HG02610 (cell line): ENCODE measurements at regions not wholly inside any gene's neighbourhood (a gene's known extent, or its start where the extent isn't known, plus 50 kb on each side); places are given as distances from the start of the nearest gene placed in this dataset.

Source experiments
- ATAC-seq: cut with Tn5 transposase; IDR thresholded peaks from one replicate; pipeline ENCODE4 v1.9.1; 2021; ENCODE audit warnings: mild to moderate bottlenecking, moderate library complexity; ENCODE audit not compliant: unreplicated experiment

GRCh38 chr2:78011251-78011650 is 489.1 kb upstream of the LRRTM4 start:
- ATAC-seq, result no peak

DNA sequence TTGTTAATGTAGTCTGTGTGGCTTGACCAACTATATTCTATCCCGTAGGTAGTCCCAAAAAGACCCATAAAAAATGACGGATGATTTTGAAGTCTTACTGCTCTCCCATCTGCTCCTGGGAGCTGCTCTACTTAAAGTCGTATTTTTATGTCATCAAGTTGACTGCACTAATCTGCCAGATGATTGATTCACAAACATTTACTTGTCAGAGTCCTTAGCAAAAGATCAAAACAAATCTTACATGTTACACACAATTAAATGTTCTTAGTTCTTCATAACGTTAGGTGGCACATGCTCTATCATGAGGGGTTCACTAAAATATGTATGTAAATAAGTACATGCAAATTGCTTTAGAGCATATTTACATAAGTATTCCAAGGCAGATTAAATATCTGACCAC is 498.3 kb upstream of the LRRTM4 start:
- no peak for ATAC-seq

GRCh38 chr2:78023356-78023755 is 501.2 kb upstream of the LRRTM4 start:
- no peak for ATAC-seq

GRCh38 chr2:78024996-78025395 is 502.8 kb upstream of the LRRTM4 start:
- ATAC-seq, result no peak

- no peak for ATAC-seq
Observed at GRCh38 chr2:78029392-78029995, 507.3 kb upstream of the LRRTM4 start.

GRCh38 chr2:78034706-78035105 is 512.5 kb upstream of the LRRTM4 start:
- ATAC-seq, result no peak

GRCh38 chr2:78035804-78036203 is 513.6 kb upstream of the LRRTM4 start:
- no peak for ATAC-seq

- ATAC-seq, result no peak
Observed at GRCh38 chr2:78051480-78051879, 529.3 kb upstream of the LRRTM4 start.

GRCh38 chr2:78056976-78057375 is 534.8 kb upstream of the LRRTM4 start:
- no peak for ATAC-seq

- ATAC-seq, result no peak
Observed at GRCh38 chr2:78061301-78061700, 539.1 kb upstream of the LRRTM4 start.

DNA sequence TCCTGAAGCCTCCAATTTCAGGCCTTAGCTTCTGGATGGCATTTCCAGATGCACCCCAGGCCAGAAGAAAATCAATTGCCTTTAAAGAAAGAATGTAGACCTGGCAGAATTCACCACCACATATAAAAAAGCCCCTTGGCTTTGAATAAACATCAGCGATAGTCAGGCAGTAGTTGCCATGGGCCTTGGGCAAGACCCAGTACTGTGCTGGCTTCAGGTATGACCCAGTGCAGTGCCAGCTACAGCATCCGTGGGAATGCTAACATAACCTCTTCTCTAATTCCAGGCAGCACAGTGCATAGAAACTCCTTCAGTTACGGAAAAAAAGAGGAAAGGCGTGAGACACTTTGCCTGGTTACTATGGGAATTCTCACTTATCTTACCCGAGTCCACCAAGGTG is 539.6 kb upstream of the LRRTM4 start:
- ATAC-seq, result no peak

DNA sequence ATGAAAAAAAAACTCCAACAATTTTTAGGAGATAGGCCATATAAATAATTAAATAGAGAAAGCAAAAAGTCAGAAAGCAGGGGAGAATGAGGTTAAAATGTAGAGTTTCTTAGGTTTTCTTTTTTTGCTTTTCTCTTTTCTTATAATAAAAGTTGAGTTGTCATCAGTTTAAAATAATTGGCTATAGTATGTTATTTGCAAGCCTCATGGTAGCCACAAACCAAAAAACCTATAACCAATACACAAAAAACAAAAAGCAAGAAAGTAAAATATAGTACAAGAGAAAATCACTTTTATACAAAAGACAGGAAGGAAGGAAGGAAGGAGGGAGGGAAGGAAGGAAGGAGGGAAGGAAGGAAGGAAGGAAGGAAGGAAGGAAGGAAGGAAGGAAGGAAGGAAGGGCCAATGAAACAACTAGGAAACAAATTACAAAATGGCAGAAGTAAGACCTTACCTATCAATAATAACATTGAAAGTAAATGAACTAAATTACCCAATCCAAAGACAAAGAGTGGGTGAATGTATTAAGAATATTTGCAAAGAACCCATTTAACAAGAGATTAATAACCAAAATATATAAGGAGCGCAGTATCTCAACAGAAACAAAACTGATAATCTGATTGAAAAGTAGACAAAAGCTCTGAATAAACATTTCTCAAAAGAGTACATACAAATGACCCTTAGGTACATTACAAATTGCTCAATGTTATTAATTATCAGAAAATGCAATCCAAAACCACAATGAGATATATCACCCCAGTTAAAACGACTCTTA is 541.3 kb upstream of the LRRTM4 start:
- no peak for ATAC-seq

GRCh38 chr2:78065366-78065765 is 543.2 kb upstream of the LRRTM4 start:
- no peak for ATAC-seq

DNA sequence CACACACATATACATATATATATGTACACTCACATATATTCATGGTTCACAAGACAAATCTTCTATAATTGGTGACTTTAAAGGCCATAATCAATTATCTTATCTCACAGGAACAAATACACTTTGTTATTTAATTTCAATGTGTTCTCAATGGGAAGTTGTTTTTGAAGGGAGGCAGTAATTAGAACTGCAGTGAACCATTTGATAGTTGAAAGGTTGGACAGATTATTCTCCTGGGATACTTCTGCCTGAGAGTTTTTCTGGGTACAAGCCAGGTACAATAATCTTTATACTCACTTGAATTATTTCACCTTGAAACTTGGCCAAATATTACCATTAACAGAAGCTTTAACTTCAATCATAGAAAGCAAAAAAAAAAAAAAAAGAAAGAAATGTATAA is 546.6 kb upstream of the LRRTM4 start:
- no peak for ATAC-seq

DNA sequence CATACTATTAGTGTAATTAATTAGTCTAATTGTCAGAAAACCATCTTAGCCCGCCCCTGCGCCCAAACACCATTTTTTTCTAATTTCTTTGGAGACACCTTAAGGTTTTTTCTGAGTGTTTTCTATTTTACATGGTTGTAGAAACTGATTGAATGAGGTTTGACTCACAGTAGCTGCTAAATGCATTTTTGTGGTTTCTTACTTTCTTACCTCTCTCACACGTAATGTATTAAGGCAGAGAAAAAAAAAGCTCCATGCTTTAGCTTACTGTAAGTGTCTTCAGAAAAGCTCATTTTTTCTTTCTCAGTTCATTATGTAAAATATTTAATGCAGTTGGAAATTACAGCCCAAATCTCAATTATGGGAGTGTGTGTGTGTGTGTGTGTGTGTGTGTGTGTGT is 548.5 kb upstream of the LRRTM4 start:
- no peak for ATAC-seq

DNA sequence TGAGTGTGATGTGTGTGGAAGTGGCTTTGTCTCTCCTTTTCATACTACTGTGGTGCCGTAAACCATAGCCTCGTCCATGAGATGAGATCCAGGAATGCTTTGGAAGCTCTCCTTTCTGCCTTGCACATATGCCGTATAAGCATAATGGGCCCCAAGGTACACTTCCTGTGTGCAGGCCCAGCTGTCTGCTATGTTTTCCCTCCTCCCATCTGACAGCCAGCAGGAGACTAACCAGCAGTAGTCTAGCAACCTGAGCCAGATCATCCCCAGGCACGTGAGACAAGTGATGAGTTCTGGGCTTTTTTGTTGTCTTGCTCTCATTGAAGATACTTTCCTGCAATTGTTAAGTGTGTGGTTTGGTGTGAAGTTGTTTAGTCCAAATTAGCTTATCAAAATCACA is 555.5 kb upstream of the LRRTM4 start:
- no peak for ATAC-seq

GRCh38 chr2:78082555-78082954 is 560.4 kb upstream of the LRRTM4 start:
- no peak for ATAC-seq

GRCh38 chr2:78093436-78093835 is 571.3 kb upstream of the LRRTM4 start:
- no peak for ATAC-seq

DNA sequence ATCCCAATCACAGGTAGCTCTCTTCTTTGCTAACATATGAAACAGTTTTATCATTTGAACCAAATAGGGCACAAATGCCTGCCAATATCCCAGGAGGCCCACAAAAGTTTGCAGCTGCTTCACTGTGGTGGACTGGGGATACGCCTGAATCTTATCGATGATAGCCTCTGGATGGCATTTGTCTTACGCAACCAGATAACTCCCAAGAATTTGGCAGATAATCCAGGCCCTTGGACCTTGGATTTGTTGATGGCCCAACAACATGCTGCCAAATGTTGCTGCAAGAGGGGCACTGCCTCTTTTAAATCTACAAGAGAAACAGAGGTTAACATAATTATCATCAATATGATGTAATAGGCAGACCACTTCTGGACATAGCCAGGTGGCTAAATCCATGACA is 587.1 kb upstream of the LRRTM4 start:
- ATAC-seq, result no peak

DNA sequence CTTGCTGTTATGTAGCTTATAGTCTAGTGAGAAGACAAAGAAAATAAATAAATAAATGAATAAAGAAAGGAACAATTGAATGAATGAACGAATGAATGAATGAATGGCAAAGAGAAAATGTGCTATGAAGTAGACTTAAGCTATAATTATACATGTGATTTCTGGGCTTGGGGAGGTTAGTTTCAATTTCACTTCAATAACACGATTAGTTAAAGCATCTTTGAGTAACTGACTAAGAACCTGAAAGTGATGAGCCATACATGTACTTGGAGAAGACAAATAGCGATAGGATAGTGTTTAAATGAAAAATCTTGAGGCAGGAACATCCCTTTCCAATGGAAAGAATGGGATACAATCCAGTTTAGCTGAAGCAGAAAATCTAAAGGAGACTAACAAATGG is 593.1 kb upstream of the LRRTM4 start:
- ATAC-seq, result no peak

- ATAC-seq, result no peak
Observed at GRCh38 chr2:78118037-78118436, 595.9 kb upstream of the LRRTM4 start.

DNA sequence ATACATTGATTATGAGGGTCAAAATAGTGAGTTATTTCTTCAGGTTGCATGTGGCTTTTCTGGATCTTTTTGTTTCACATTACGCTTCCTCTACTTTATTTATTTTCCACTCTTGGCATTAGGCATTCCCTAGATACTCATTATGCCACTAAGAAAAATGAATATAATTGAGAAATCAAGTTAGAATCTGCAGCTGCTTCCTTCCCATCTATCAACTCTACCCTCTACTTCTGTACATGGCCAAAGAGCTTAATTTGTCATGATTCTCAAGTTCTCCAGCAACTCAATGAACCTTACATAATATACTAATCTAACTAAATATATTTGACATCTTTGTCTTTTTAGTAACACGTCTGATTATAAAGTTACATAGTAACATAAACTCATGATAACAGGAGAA is 598.1 kb upstream of the LRRTM4 start:
- no peak for ATAC-seq

GRCh38 chr2:78125042-78125441 is 602.9 kb upstream of the LRRTM4 start:
- ATAC-seq, result no peak
